SKM-1 (cell line): ENCODE measurements at regions not wholly inside any gene's neighbourhood (a gene's known extent, or its start where the extent isn't known, plus 50 kb on each side); places are given as distances from the start of the nearest gene placed in this dataset.

Experiments
- DNase-seq: peaks from one replicate; lab custom pipeline; 2025; ENCODE audit not compliant: unreplicated experiment; lab: John Stamatoyannopoulos, UW

DNA sequence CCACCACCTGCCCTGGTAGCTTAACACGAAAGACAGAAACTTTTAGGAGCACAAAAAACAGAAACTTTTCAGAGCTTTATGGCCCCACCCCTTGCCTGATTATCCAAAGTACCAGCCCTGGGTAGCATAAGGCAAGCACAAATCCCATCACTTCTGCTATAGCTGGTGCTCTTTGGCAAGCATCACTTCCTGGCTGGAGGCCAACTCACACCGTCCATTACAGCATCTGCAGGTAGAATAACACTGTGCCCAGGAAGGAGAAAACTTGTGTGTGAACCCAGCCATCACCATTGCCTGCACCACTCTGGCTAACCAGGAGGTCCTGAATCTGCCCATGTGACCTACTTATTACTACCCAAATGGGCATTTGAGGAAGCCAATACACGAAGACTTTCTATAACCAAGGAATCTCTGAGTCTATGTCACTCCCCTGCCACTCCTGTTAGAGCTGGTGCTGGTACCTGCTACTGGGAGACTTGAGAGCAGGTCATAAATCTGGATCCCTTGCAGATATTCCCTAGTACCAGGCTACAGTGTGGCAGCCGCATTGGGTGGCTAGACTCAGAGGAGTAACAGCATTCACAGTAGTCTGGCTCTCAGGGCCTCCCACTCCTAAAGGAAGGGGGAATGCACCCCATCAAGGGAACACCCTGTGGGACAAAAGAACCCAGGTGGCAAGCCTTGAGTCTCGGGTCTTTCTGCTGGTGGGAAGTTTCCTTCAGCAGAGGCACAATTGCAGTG lies 73.3 kb upstream of the AKAP13 start:
- no peak for DNase-seq

DNA sequence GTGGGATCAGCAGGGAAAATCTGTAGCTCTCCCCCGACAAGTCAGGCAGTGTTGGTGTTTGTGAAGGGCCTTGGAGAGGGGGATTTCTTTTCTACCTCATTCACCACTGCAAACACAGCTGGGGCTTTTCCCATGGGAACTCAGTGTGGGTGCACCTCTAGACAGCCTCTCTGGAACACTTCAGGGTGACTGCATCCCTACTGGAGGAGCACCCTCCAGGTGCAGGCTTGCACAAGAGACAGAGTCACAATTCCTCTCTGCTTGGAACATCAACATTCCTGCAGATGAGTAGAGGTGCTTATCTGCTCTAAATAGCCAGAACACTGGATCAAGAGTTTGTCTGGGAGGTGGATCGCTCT lies 72.7 kb upstream of the AKAP13 start:
- no peak for DNase-seq

DNA sequence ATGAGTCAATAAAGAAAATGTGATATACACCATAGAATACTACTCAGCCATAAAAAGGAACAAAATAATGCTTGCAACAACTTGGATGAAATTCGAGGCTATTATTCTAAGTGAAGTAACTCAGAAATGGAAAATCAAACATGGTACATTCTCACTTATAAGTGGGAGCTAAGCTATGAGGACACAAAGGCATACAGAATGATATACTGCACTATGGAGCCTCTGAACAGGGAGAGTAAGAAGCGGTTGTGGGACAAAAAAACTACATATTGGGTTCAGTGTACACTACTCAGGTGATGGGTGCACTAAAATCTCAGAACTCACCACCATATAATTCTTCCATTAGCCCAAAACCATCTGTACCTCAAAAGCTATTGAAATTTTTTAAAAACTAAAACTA lies 68.8 kb upstream of the AKAP13 start:
- no peak for DNase-seq

- DNase-seq: no peak
Observed at GRCh38 chr15:85312486-85312885, 67.9 kb upstream of the AKAP13 start.

GRCh38 chr15:85312929-85313331 lies 67.5 kb upstream of the AKAP13 start:
- peak; percentile 67 for DNase-seq

DNA sequence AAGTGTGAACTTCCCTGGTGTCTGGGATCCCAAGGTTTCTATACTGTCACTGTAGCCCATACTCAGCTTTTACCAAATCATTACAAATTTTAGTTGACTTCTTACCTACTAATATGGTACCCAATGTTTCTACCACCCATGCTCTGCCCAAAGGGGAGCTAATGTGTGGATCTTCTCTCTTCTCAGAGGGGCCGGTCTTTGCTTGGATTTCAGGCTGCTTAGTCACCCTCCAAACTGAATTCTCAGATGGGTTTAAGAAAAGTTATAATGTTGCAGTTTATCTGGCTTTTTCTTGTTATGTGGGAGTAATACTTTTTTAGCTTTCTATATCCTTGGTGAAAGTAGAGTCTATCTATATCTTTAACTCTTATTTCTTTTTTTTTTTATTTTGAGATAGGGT lies 67.1 kb upstream of the AKAP13 start:
- no peak for DNase-seq

GRCh38 chr15:85314146-85314545 lies 66.3 kb upstream of the AKAP13 start:
- DNase-seq: no peak

GRCh38 chr15:85314633-85315032 lies 65.8 kb upstream of the AKAP13 start:
- no peak for DNase-seq

GRCh38 chr15:85316244-85316934 lies 64.0 kb upstream of the AKAP13 start:
- no peak for DNase-seq

DNA sequence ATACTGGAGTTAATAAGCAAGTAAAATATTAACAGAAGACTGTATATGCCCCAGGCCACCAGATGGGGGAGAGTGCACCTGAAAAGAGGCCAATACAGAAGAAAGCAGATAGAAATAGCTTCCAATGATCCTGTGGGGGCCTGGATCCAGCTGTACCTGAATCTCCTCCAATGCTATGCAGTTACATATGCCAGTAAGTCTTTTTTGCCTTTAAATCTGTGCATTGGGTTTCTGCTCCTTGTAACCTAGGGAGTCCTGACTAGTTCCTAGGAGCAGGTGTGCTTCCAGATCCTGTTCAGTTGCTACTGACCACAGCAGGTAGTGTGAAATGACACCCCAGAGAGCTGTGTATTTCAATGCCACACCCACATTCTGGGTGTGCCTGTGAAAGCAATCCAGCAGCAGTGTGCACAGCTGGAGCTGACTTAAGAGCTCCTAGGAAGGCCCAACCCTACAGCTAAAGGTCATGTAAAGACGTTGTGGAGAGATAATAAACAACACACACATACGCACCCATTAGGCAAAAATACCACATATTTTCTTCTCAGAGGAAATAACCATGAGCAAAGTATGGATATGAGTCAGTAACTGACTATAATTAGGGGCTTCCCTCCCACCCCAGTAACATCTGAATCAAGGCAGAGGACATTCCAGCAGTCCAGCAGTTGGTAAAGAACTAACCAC lies 62.2 kb upstream of the AKAP13 start:
- DNase-seq: no peak

DNA sequence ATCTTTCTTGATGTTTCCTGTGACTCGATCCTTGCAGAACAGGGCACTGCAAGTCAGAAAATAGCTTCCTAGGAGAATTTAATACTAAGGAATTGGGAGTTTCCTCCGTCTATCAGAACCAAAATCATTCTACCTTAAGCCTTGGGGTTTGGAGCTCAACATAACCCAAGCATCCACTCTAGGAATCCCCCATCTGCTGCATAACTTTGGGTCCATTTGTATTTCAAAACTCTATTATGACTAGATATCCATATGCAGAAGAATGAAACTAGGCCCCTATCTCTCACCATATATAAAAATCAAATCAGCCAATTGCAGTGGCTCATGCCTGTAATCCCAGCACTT lies 61.7 kb upstream of the AKAP13 start:
- no peak for DNase-seq

DNA sequence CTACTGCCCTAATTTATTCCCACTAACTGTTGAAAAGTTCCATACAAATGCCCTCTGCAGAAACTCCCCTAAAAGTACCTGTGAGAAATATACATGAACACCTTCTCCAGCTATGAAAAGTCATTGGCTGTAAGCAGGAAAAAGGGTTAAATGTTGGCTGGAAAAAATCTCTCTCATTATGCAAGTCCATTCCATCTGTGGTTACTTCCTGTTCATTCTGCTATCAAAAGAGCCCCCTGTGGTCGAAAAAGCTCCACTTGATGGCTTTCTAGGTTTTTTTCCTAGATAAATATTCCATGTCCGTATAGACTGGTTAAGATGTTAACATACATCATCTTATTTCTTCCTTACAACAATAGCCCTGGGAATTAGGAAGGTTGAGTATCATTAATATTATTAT lies 56.2 kb upstream of the AKAP13 start:
- DNase-seq: no peak

DNA sequence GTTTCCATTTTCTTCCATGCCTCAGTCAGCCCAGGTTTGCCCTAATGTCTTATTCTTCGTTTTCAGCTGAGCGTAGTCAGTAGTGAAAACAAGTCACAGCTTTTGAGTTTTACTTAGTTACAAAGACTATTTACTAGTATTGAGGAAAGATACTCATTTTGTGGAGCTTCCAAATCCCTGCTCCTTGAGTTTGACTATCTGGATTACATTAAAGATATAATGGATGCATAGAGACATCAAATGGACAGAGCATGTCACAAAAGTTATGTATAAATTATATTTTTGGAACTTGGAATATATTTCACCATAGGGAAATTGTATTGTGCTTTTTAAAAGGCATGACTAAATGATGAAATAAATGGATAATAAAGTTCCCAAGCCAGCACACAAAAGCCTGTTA lies 54.6 kb upstream of the AKAP13 start:
- DNase-seq: no peak

GRCh38 chr15:85326291-85326690 lies 54.1 kb upstream of the AKAP13 start:
- no peak for DNase-seq

- DNase-seq: no peak
Observed at GRCh38 chr15:85327820-85328219, 52.6 kb upstream of the AKAP13 start.

DNA sequence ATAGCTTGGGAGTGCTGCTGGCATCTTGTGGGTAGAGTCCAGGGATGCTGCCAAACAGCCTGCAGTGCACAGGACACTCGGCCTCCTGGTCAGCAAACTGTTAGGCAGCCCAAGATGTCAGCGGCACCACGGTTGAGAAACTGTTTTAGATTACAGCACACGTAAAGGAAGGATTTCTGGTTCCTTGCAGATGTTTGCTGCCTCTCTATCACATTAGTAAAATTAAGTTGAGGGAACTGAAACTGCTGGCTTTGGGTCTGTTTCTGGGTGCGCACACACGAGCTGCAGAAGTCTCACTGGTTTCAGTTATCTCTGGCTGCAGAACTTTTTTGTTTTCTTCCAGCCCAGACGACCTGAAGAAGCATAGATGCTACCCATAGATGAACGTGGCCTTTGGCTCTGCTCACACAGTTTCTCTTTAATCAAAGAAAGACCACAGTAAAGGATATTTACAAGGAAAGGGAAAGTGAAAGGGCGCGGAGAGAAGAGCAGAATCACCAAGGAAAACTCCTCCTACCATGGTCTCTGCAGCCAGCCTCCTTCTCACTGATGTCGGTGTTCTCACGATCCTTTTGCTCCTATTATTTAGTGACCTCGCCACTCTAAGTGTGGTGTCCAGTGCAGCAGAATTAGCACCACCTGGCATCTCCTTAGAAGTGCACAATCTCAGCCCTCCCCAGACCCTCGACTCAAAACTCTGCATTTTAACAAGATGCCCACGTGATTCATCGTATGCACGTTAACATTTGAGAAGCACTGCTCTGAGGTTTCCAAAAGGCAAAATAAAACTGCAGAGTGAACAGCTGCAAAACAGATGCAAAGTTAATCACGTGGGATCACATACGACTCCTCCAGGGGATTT lies 50.6 kb upstream of the AKAP13 start:
- peak; percentile 49 for DNase-seq
